GM20431 (cell line): ENCODE measurements at regions not wholly inside any gene's neighbourhood (a gene's known extent, or its start where the extent isn't known, plus 50 kb on each side); places are given as distances from the start of the nearest gene placed in this dataset.

Experiments used
- in situ Hi-C: fragments of 300-500 bp; cut with MseI, MboI; formaldehyde crosslinking; loops from one replicate; pipeline ENCODE4 v1.15.0; 2020; ENCODE audit warnings: low sequenced_read_pairs; ENCODE audit not compliant: unreplicated experiment

DNA sequence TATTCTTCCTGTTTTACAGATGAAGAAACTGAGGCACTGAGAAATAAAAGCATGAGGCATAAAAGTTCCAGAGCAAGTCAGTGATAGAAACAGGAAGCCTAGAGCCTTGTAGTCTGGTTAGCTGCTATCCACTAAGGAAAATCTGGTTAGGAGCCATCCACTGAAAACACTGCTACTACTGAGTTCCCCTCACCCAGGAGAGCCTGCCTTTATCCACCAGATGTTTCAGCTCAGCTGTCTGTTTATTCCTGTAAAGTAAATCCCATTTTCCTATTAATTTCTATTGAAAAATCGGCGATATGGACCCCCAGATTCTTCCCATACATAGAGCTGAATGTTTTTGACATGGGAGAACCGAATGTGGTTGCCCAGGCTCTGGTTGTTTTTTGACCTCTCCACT is 63.7 kb upstream of the LMO4 start:
- in situ Hi-C loops, result no loop called here

- in situ Hi-C loops, result no loop called here
Observed at GRCh38 chr1:87265786-87266185, 62.9 kb upstream of the LMO4 start.

GRCh38 chr1:87268111-87268510 is 60.6 kb upstream of the LMO4 start:
- in situ Hi-C loops, result no loop called here

DNA sequence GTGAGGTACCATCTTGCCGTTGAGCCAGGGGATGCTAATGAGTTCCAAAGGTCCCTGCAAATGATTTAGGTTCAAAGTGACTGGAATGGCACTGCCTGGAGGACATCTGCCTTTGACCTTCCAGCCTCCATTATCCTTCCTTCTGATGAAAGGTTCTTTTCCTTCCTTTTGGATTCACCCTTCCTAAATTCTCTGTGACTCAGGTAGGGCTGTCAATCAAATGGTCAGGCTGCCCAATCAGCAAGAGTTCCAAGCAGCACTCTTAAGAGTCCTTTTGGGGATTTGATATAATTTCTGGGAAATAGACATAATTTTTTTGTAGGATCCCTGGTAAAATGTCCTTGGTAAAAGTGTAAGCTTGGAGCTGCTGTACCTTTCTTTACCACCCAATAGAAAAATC is 58.8 kb upstream of the LMO4 start:
- in situ Hi-C loops, result no loop called here

GRCh38 chr1:87273291-87273690 is 55.4 kb upstream of the LMO4 start:
- in situ Hi-C loops, result no loop called here

DNA sequence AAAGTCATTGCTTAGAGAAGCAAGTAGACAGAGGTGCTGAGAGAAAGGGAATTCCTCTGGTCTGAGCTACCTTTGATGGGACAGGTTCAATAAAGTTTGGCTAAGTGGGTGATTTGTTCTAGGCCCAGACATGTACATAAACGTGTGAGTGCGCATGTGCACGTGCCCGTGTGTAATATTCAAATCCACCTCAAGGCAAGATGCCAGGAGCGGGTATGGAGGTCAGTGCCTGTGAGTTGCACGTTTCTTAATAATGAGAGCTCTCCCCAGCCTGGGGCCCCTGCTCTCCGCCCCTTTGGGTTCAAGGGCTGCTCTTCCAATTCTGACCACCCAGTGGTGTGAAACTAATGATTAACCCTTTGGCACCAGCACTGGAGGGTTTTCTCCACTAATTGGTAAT is 53.8 kb upstream of the LMO4 start:
- in situ Hi-C loops, result loop anchor here (25.0 kb wide), 1 partner anchor 138 kb away; no protein-coding TSS in a partner anchor

DNA sequence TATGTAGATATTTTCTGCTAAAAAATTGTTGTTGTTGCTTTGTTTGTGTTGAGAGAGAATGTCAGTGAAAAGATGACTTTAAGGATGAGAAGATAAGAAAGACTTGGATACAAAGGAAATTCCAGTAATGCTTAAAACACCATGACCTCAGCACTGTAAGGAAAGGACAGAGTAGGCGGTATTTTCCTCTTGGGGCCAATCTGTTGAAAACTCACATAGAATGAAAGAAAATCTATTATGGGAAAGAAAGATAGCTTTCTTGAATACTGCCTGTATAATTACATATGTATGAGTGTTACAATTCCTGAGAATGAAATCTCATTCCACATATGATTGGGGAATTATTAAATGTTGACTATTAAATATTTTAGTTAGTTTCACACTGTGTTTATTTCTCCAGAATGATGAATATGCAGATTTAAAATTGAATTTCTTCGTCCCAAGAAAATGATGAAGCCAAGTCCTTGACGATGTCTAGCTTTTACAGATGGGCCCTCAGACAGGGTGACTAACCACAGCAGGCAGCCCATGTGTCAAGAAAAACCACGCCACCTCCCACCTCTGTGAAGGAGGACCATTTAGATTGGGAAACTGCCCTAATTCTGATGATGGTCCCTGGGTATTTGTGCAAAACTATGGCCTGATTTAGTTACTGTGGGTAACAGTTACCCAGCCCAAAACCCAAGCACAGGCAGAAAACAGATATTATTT is 49.7 kb upstream of the LMO4 start:
- in situ Hi-C loops, result loop anchor here (25.0 kb wide), 1 partner anchor 142 kb away; no protein-coding TSS in a partner anchor
